ENCODE measurements at regions not wholly inside any gene's neighbourhood (a gene's known extent, or its start where the extent isn't known, plus 50 kb on each side); places are given as distances from the start of the nearest gene placed in this dataset.

DNA sequence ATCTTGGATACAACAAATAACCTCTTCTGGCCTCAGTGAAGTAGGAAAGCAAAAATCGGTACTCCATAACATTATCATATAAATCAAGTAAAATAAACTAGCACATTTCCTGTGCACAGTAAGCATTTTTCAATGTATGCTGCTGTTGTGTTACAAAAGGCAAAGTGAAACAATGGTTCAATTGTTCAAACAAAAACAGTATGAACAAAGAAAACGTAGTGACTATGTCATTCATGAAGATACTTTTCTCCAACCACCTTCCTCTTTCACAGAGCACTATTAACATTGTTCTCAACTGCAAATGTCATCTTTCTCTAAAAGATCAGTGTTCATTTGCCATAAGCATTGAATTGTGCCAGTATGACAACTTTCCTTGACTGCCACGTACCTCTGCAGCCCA, 318.6 kb upstream of the PRDM1 start (continued):
- TF ChIP-seq, protein P1, sequence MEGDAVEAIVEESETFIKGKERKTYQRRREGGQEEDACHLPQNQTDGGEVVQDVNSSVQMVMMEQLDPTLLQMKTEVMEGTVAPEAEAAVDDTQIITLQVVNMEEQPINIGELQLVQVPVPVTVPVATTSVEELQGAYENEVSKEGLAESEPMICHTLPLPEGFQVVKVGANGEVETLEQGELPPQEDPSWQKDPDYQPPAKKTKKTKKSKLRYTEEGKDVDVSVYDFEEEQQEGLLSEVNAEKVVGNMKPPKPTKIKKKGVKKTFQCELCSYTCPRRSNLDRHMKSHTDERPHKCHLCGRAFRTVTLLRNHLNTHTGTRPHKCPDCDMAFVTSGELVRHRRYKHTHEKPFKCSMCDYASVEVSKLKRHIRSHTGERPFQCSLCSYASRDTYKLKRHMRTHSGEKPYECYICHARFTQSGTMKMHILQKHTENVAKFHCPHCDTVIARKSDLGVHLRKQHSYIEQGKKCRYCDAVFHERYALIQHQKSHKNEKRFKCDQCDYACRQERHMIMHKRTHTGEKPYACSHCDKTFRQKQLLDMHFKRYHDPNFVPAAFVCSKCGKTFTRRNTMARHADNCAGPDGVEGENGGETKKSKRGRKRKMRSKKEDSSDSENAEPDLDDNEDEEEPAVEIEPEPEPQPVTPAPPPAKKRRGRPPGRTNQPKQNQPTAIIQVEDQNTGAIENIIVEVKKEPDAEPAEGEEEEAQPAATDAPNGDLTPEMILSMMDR (conservative IDR thresholded peaks at IDR 0.05; ENCODE audit: low read depth in 2 of 2): no peak

DNA sequence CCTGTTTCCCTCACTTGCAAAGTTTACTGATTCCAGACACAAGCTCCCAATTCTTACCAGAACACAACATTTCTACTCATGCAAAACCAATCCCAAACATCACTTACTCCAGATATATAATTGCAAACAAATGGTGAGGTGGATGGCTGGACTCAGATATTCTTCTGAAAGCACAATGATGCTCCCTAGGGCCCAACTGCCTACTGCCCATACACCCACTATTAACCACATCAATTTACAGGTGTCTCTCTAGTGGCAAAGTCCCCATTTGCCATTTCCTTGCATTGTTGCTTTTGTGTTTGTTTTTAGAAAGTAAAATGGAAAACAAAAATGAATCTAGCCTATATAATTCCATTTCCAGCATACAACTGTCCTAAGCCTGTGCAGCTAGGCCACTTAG, 320.9 kb upstream of the PRDM1 start:
- Histone ChIP-seq H3K4me3 (no peak overlapping the region), H2AFZ (no peak overlapping the region)
- H3K36me3 Mint-ChIP-seq (ENCODE audit: low read depth): no peaks in the 10 kb centered on the region

More for the DNA sequence above, 320.9 kb upstream of the PRDM1 start:
- Mint-ChIP-seq H3K9me3 (no peaks in the 10 kb centered on the region), H3K4me1 (no peaks in the 10 kb centered on the region; the same call in 2 of the 3 replicates), H3K27me3 (ENCODE audit: insufficient read depth, low read depth, poor library complexity) (no peaks in the 10 kb centered on the region), H3K27ac (no peak overlapping the region), H3K4me3 (no peak overlapping the region)
- Histone ChIP-seq H3K36me3 (ENCODE audit: insufficient read depth) (no peaks in the 10 kb centered on the region), H3K4me1 (ENCODE audit: insufficient read depth) (no peaks in the 10 kb centered on the region), H3K4me2 (no peak overlapping the region), H4K20me1 (replicated peaks; ENCODE audit: insufficient read depth) (no peaks in the 10 kb centered on the region), H3K27me3 (ENCODE audit: insufficient read depth) (no peaks in the 10 kb centered on the region), H3K27ac (ENCODE audit: low read depth) (no peak overlapping the region), H3F3A (replicated peaks; ENCODE audit: low read depth) (no peaks in the 10 kb centered on the region), H3K79me2 (replicated peaks; ENCODE audit: insufficient read depth) (no peaks in the 10 kb centered on the region), H3K9me2 (ENCODE audit: insufficient read depth) (peaks cover 13% of the 10 kb centered on the region; the same call in 1 of the 2 replicates)
- TF ChIP-seq, protein P2, sequence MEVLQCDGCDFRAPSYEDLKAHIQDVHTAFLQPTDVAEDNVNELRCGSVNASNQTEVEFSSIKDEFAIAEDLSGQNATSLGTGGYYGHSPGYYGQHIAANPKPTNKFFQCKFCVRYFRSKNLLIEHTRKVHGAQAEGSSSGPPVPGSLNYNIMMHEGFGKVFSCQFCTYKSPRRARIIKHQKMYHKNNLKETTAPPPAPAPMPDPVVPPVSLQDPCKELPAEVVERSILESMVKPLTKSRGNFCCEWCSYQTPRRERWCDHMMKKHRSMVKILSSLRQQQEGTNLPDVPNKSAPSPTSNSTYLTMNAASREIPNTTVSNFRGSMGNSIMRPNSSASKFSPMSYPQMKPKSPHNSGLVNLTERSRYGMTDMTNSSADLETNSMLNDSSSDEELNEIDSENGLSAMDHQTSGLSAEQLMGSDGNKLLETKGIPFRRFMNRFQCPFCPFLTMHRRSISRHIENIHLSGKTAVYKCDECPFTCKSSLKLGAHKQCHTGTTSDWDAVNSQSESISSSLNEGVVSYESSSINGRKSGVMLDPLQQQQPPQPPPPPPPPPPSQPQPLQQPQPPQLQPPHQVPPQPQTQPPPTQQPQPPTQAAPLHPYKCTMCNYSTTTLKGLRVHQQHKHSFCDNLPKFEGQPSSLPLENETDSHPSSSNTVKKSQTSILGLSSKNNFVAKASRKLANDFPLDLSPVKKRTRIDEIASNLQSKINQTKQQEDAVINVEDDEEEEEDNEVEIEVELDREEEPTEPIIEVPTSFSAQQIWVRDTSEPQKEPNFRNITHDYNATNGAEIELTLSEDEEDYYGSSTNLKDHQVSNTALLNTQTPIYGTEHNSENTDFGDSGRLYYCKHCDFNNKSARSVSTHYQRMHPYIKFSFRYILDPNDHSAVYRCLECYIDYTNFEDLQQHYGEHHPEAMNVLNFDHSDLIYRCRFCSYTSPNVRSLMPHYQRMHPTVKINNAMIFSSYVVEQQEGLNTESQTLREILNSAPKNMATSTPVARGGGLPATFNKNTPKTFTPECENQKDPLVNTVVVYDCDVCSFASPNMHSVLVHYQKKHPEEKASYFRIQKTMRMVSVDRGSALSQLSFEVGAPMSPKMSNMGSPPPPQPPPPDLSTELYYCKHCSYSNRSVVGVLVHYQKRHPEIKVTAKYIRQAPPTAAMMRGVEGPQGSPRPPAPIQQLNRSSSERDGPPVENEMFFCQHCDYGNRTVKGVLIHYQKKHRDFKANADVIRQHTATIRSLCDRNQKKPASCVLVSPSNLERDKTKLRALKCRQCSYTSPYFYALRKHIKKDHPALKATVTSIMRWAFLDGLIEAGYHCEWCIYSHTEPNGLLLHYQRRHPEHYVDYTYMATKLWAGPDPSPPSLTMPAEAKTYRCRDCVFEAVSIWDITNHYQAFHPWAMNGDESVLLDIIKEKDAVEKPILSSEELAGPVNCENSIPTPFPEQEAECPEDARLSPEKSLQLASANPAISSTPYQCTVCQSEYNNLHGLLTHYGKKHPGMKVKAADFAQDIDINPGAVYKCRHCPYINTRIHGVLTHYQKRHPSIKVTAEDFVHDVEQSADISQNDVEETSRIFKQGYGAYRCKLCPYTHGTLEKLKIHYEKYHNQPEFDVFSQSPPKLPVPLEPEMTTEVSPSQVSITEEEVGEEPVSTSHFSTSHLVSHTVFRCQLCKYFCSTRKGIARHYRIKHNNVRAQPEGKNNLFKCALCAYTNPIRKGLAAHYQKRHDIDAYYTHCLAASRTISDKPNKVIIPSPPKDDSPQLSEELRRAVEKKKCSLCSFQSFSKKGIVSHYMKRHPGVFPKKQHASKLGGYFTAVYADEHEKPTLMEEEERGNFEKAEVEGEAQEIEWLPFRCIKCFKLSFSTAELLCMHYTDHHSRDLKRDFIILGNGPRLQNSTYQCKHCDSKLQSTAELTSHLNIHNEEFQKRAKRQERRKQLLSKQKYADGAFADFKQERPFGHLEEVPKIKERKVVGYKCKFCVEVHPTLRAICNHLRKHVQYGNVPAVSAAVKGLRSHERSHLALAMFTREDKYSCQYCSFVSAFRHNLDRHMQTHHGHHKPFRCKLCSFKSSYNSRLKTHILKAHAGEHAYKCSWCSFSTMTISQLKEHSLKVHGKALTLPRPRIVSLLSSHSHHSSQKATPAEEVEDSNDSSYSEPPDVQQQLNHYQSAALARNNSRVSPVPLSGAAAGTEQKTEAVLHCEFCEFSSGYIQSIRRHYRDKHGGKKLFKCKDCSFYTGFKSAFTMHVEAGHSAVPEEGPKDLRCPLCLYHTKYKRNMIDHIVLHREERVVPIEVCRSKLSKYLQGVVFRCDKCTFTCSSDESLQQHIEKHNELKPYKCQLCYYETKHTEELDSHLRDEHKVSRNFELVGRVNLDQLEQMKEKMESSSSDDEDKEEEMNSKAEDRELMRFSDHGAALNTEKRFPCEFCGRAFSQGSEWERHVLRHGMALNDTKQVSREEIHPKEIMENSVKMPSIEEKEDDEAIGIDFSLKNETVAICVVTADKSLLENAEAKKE (CRISPR knock-in tag; IDR thresholded peaks at IDR 0.05): no peak
- no peak for TF ChIP-seq CREB1 (CRISPR knock-in tag; IDR thresholded peaks at IDR 0.05; ENCODE audit: low read depth)
- TF ChIP-seq EZH2 (IDR thresholded peaks at IDR 0.05; ENCODE audit: low read depth, unreplicated experiment): no peak
- DNase-seq (ENCODE audit: low spot score) (no peak), ATAC-seq (no peak)
